Right lobe of liver (tissue), 6 donors: ENCODE measurements at regions not wholly inside any gene's neighbourhood (a gene's known extent, or its start where the extent isn't known, plus 50 kb on each side); places are given as distances from the start of the nearest gene placed in this dataset.

ENCODE experiments used
- ATAC-seq, 4 donors: fragments of 200-7000 bp; cut with Tn5 transposase; one replicate each; pipeline ENCODE4 v1.9.1; 2020; ENCODE audit warnings: mild to moderate bottlenecking in 4 of 4, moderate library complexity in 4 of 4
- DNase-seq, 3 donors: peaks; one replicate each; pipeline ENCODE4 v3.0.0-alpha.2; 2020
- H3K27ac ChIP-seq, 3 donors: fragments of 200-600 bp; one replicate each; pipeline ENCODE4 v1.8.0; 2022
- H3K27me3 ChIP-seq, 2 donors: fragments of 200-600 bp; one replicate each; pipeline ENCODE4 v1.8.0; 2022
- H3K36me3 ChIP-seq, 4 donors: fragments of 200-600 bp; sonication (generic) in 1 of 4; one replicate each; pipeline versions ENCODE4 v1.5.1 to v1.8.0; 2017 to 2022; ENCODE audit warnings: control low read depth in 1 of 4
- H3K4me1 ChIP-seq, 4 donors: fragments of 200-600 bp; sonication (generic) in 1 of 4; one replicate each; pipeline versions ENCODE4 v1.5.1 to v1.8.0; 2017 to 2022; ENCODE audit warnings: control low read depth in 1 of 4
- H3K4me3 ChIP-seq, 3 donors: fragments of 200-600 bp; one replicate each; pipeline ENCODE4 v1.8.0; 2022
- H3K9me3 ChIP-seq, 4 donors: fragments of 200-600 bp; sonication (generic) in 1 of 4; one replicate each; pipeline versions ENCODE4 v1.5.1 to v1.8.0; 2017 to 2022; ENCODE audit warnings: control low read depth in 1 of 4
- CTCF ChIP-seq, 4 donors: fragments of 200-600 bp in 3 of 4; fragments of 450-650 bp in 1 of 4; IDR thresholded peaks; one replicate each; pipeline versions ENCODE4 v1.5.1 to v1.8.0; 2016 to 2022; ENCODE audit warnings: antibody characterized with exemption in 4 of 4, mild to moderate bottlenecking in 2 of 4
- POLR2A ChIP-seq: fragments of 450-650 bp; IDR thresholded peaks from one replicate; pipeline ENCODE4 v1.6.1; 2017; ENCODE audit warnings: antibody characterized with exemption, mild to moderate bottlenecking
- WGBS: methylation state at CpG from one replicate; pipeline ENCODE4 v1.1.6; 2018; ENCODE audit warnings: low coverage, low lambda C conversion rate; ENCODE audit not compliant: insufficient coverage; ENCODE audit errors: missing lambda C conversion rate; 5-methylcytosine and 5-hydroxymethylcytosine counted together
- intact Hi-C, 2 donors: fragments of 100-400 bp; cut with DNase I; formaldehyde crosslinking; loops; one replicate each; pipeline versions ENCODE4 v1.11.2 to v1.14.1; 2022
- donor health status: DM: no; HTN: yes; CAD: no.
- donor health status: DM: no; HTN: no; CAD: no.
- donor health status: DM: no; HTN: no; CAD: no.
- donor health status: DM: no; HTN: yes; CAD: no.
- donor health status: DM: no; HTN: yes; CAD: no.

- H3K27me3 ChIP-seq = no peaks in the 10 kb centered on the region
- DNase-seq (no peak), ATAC-seq (no peak)
- H3K27ac ChIP-seq = no peak overlapping the region
- no peaks in the 10 kb centered on the region for H3K4me1 ChIP-seq
- 78% methylated on average over 6 of the region's 7 CpGs for WGBS
- intact Hi-C loops = no loop called here
- H3K36me3 ChIP-seq = no peaks in the 10 kb centered on the region
- no peak overlapping the region for H3K4me3 ChIP-seq
- no peak for TF ChIP-seq CTCF (IDR thresholded peaks at IDR 0.05)
- TF ChIP-seq POLR2A = no peak
- H3K9me3 ChIP-seq = no peaks in the 10 kb centered on the region
Observed at GRCh38 chr6:169078399-169079145, 175.1 kb downstream of the THBS2 start.

GRCh38 chr6:169075915-169076654 is 177.6 kb downstream of the THBS2 start:
- H3K36me3 ChIP-seq = no peaks in the 10 kb centered on the region
- DNase-seq (no peak), ATAC-seq (no peak)
- 49% methylated on average over 4 of the region's 9 CpGs for WGBS
- H3K27ac ChIP-seq = no peak overlapping the region
- H3K4me3 ChIP-seq = no peak overlapping the region
- H3K4me1 ChIP-seq = no peaks in the 10 kb centered on the region
- no peaks in the 10 kb centered on the region for H3K27me3 ChIP-seq
- intact Hi-C loops = no loop called here
- no peaks in the 10 kb centered on the region for H3K9me3 ChIP-seq
- TF ChIP-seq POLR2A (no peak), CTCF (IDR thresholded peaks at IDR 0.05) (no peak)

GRCh38 chr6:169075211-169075914 is 178.3 kb downstream of the THBS2 start:
- H3K27ac ChIP-seq = no peak overlapping the region
- no peak for TF ChIP-seq POLR2A
- TF ChIP-seq CTCF (IDR thresholded peaks at IDR 0.05) = no peak
- H3K4me3 ChIP-seq = no peak overlapping the region
- ATAC-seq (peak in 3 of 4 donors; percentile 21 to 36 (median 34)), DNase-seq (no peak)
- H3K9me3 ChIP-seq = no peaks in the 10 kb centered on the region
- H3K27me3 ChIP-seq = no peaks in the 10 kb centered on the region
- H3K36me3 ChIP-seq = no peaks in the 10 kb centered on the region
- intact Hi-C loops = no loop called here
- 61% methylated on average over 16 of the region's 19 CpGs for WGBS
- no peaks in the 10 kb centered on the region for H3K4me1 ChIP-seq

- DNase-seq (no peak), ATAC-seq (no peak)
- intact Hi-C loops = no loop called here
- 46% methylated on average over 4 of the region's 4 CpGs for WGBS
- Histone ChIP-seq H3K27me3 (no peaks in the 10 kb centered on the region), H3K4me1 (no peaks in the 10 kb centered on the region), H3K4me3 (no peak overlapping the region), H3K9me3 (no peaks in the 10 kb centered on the region), H3K36me3 (no peaks in the 10 kb centered on the region), H3K27ac (no peak overlapping the region)
- no peak for TF ChIP-seq POLR2A
- no peak for TF ChIP-seq CTCF (IDR thresholded peaks at IDR 0.05)
Observed at GRCh38 chr6:169074526-169074925, 179.1 kb downstream of the THBS2 start.
